NT2/D1 (cell line): ENCODE measurements at regions not wholly inside any gene's neighbourhood (a gene's known extent, or its start where the extent isn't known, plus 50 kb on each side); places are given as distances from the start of the nearest gene placed in this dataset.

Source experiments
- DNase-seq: peaks from one replicate; pipeline ENCODE4 v3.0.0-alpha.2; 2011; ENCODE audit warnings: low read depth, low spot score
- H3K27me3 ChIP-seq: 2 replicates; pipeline ENCODE4 v1.6.0; 2011; ENCODE audit warnings: mild to moderate bottlenecking; ENCODE audit not compliant: insufficient read length, insufficient read depth
- H3K36me3 ChIP-seq: 2 replicates; pipeline ENCODE4 v1.6.1; 2011; ENCODE audit warnings: mild to moderate bottlenecking, low read length, mixed read lengths; ENCODE audit not compliant: insufficient read depth, insufficient read length
- H3K4me1 ChIP-seq: 2 replicates; pipeline ENCODE4 v1.5.1; 2011; ENCODE audit not compliant: insufficient read depth, insufficient read length
- H3K4me3 ChIP-seq: 2 replicates; pipeline ENCODE4 v1.5.1; 2011; ENCODE audit warnings: low read depth; ENCODE audit not compliant: insufficient read length
- H3K9ac ChIP-seq: 2 replicates; pipeline ENCODE4 v1.6.0; 2011; ENCODE audit warnings: low read depth; ENCODE audit not compliant: insufficient read length
- H3K9me3 ChIP-seq: 2 replicates; pipeline ENCODE4 v1.5.1; 2011; ENCODE audit warnings: mild to moderate bottlenecking, low read length; ENCODE audit not compliant: insufficient read depth
- SUZ12 ChIP-seq: IDR thresholded peaks from 2 replicates; pipeline ENCODE4 v1.6.1; 2011; ENCODE audit not compliant: insufficient read length, insufficient read depth; ENCODE audit errors: extremely low read depth
- YY1 ChIP-seq: IDR thresholded peaks from 2 replicates; pipeline ENCODE4 v1.6.1; 2011; ENCODE audit not compliant: insufficient read length, insufficient read depth
- ZNF274 ChIP-seq: IDR thresholded peaks from 2 replicates; pipeline ENCODE4 v1.6.1; 2011; ENCODE audit warnings: mild to moderate bottlenecking, low read depth, low read length

DNA sequence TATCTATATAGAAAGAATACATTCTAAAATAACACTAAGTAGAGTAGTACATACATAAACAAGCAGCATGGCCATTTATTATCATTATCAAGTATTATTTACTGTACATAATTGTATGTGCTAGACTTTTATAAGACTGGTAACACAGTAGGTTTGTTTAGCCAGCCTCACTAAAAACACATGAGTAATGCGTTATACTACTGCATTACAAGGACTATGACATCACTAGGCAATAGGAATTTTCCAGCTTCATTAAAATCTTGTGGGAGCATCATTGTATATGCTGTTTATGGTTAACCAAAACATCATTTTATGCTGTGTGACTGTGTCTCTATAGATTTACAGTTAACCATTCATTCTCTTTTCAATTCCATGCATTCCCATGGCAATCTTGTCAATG lies 131.7 kb upstream of the HDGFL1 start:
- Histone ChIP-seq H3K4me1 (no peaks in the 10 kb centered on the region), H3K9me3 (no peaks in the 10 kb centered on the region), H3K9ac (no peak overlapping the region), H3K4me3 (no peak overlapping the region), H3K36me3 (no peaks in the 10 kb centered on the region), H3K27me3 (no peaks in the 10 kb centered on the region)
- TF ChIP-seq SUZ12, result no peak
- no peak for TF ChIP-seq ZNF274
- DNase-seq, result no peak

DNA sequence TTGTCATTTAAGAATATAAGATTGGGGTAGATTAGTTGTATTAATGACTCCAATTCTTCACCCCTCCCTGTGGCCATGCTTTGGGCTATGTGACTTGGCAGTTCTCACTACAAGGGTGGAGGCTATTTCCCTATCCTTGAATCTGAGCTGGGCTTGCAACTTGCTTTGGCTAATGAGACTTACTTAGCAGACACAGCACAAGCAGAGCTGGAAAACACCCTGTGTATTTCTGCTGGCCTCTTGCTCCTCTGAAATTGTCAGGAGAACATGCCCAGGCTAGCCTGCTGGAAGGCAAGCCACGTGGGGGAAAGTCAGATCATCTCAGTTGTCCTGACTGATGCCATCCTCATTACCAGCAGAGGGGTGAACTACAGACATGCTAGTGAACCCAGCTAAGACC lies 126.5 kb upstream of the HDGFL1 start:
- Histone ChIP-seq H3K27me3 (no peaks in the 10 kb centered on the region), H3K36me3 (no peaks in the 10 kb centered on the region), H3K9ac (no peak overlapping the region), H3K4me3 (no peak overlapping the region), H3K4me1 (no peaks in the 10 kb centered on the region), H3K9me3 (no peaks in the 10 kb centered on the region)
- TF ChIP-seq YY1 (no peak), ZNF274 (no peak), SUZ12 (no peak)
- DNase-seq, result no peak

DNA sequence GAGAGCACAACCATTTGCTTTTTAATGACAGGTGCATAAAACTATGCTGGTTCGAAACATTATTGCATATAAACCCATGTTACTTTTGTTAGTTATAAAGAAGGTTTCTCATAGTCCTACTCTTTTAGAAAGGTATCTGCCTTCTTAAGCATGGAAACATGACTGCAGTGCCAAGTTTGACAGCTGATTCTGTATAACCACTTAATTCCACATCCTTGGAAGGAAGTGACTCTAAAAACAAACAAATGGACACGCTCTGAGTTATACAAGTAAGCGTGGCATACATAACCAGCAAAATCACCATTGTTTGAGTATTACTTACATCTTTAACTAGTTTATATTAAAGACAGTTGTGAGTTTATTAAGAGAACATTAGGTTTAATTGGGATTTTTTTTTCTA lies 125.0 kb upstream of the HDGFL1 start:
- Histone ChIP-seq H3K9me3 (no peaks in the 10 kb centered on the region), H3K4me1 (no peaks in the 10 kb centered on the region)
- TF ChIP-seq SUZ12, result no peak
- no peak for TF ChIP-seq ZNF274
- no peak for TF ChIP-seq YY1

DNA sequence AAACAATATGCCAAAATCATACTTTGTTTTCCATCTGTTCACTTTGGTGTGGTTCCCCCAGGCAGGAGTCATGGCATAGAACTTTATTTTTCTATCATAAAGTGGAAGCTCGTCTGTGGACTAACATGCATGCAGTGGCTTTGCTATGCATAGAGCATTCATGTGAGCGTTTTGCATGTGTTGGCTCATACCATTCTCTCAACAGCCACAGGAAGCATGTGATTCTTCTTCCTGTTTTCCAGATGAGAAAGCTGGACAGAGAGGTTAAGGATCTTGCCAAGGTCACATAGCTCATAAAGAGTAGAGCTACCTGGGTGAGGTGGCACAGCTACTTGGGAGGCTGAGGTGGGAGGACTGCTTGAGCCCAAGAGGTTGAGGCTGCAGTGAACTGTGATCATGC lies 123.4 kb upstream of the HDGFL1 start:
- DNase-seq, result no peak
- H3K4me1 ChIP-seq, result no peaks in the 10 kb centered on the region
- H3K4me3 ChIP-seq, result no peak overlapping the region
- no peak overlapping the region for H3K9ac ChIP-seq
- H3K9me3 ChIP-seq, result no peaks in the 10 kb centered on the region
- no peaks in the 10 kb centered on the region for H3K27me3 ChIP-seq
- H3K36me3 ChIP-seq, result no peaks in the 10 kb centered on the region
- TF ChIP-seq YY1 (no peak), SUZ12 (no peak), ZNF274 (no peak)

More for the DNA sequence above, 125.0 kb upstream of the HDGFL1 start:
- H3K36me3 ChIP-seq, result no peaks in the 10 kb centered on the region
- no peak overlapping the region for H3K4me3 ChIP-seq
- no peaks in the 10 kb centered on the region for H3K27me3 ChIP-seq
- no peak overlapping the region for H3K9ac ChIP-seq
- no peak for DNase-seq

DNA sequence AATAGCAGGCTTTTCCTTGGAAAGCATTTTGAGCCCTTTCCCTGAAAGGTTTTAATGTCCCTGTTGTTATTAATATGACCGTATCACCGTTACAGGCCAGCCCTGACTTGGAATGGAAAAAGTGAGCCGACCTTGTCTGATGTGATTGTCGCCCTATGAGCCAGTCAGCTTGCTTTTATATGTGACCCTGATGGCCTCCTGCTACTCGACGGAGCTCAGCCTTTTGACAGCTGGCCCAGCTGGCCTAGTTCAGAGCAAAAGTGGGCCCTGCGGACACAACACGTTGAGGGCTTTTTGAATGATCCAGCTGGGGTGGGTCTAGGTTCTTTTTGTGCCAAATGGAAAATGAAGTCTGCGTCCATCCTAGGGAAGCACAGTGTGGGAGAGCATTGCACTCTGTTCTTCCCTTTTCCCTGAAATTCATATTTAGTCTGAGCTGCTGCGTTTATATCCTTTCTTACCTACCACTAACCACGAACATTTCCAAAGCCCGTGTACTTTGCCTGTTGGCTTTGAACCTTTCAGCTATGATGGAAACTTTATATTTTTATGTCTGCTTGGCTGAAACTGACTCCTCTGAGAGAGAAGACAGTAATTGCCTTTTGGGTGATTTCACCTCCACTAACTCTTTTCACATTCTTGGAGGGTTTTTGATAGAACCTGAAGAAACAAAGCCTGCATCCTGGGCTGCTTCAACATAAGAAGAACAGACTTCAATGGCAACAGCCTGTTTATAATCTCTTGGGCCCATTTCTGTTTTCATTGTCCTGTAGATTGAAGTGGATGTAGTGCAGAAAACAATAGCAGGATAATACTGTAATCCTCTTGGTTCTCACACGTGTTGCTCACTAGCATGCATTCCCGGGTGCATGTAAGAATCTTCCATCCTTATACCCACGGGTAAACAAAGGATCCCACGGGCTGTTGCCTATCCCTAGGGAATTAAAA lies 121.8 kb upstream of the HDGFL1 start:
- H3K4me1 ChIP-seq, result no peaks in the 10 kb centered on the region
- H3K9me3 ChIP-seq, result no peaks in the 10 kb centered on the region
- H3K27me3 ChIP-seq, result no peaks in the 10 kb centered on the region
- no peaks in the 10 kb centered on the region for H3K36me3 ChIP-seq
- no peak overlapping the region for H3K4me3 ChIP-seq
- no peak overlapping the region for H3K9ac ChIP-seq
- TF ChIP-seq YY1 (no peak), ZNF274 (no peak), SUZ12 (no peak)
- DNase-seq, result no peak

DNA sequence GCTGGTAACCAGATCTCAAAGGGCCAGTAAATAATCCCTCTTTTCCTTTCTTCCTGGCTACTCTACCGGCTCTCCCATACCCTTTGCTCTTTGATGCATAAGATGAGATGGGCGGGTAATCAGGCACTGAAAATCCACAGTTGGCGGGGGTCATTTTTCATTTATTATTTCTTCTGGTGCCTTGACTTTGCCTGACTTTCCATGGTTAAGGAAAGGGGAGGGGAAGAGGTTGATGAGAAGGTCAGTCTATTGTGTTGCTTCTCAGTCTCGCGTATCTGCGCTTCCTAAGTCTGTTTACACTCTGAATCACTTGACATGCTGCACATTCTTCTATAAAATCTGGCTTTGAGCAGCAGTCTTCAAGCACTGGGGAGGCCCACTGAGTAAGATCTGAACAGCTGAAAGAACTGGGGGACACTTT lies 121.1 kb upstream of the HDGFL1 start:
- H3K9ac ChIP-seq, result no peak overlapping the region
- H3K36me3 ChIP-seq, result no peaks in the 10 kb centered on the region
- DNase-seq, result no peak
- no peaks in the 10 kb centered on the region for H3K9me3 ChIP-seq
- no peak overlapping the region for H3K4me3 ChIP-seq
- H3K4me1 ChIP-seq, result no peaks in the 10 kb centered on the region
- no peak for TF ChIP-seq ZNF274
- no peak for TF ChIP-seq SUZ12
- no peak for TF ChIP-seq YY1
- no peaks in the 10 kb centered on the region for H3K27me3 ChIP-seq

DNA sequence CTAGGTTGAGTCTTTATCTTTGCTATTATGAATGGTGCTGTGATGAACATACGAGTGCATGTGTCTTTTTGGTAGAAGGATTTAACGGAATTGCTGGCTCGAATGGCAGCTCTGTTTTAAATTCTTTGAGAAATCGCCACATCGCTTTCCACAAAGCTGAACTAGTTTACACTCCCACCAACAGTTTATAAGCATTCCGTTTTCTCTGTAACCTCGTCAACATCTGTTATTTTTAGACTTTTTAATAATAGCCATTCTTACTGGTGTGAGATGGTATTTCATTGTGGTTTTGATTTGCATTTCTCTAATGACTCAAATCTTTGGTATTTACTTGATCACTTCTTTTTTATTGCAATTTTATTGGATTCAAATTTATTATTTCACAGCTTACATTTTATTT lies 117.4 kb upstream of the HDGFL1 start:
- no peak for DNase-seq
- TF ChIP-seq YY1 (no peak), ZNF274 (no peak), SUZ12 (no peak)
- no peaks in the 10 kb centered on the region for H3K4me1 ChIP-seq
- H3K4me3 ChIP-seq, result no peak overlapping the region
- H3K36me3 ChIP-seq, result no peaks in the 10 kb centered on the region
- no peak overlapping the region for H3K9ac ChIP-seq
- no peaks in the 10 kb centered on the region for H3K27me3 ChIP-seq
- H3K9me3 ChIP-seq, result no peaks in the 10 kb centered on the region
